ENCODE measurements at regions not wholly inside any gene's neighbourhood (a gene's known extent, or its start where the extent isn't known, plus 50 kb on each side); places are given as distances from the start of the nearest gene placed in this dataset.

- dilution Hi-C loops (cut with MboI; ENCODE audit: extremely low pct_ligation_motif_present, low sequenced_read_pairs): no loop called here
- Histone ChIP-seq H3K9me3 (replicated peaks; ENCODE audit: control insufficient read depth, insufficient read depth, low read length) (no peaks in the 10 kb centered on the region), H3K27me3 (ENCODE audit: control insufficient read depth in 2 of 2, insufficient read depth in 2 of 2, low read length in 2 of 2) (no peaks in the 10 kb centered on the region), H2AFZ (ENCODE audit: low read depth, low read length) (no peak overlapping the region), H3K4me1 (ENCODE audit: control insufficient read depth, extremely low read depth, insufficient read depth, low read length) (no peaks in the 10 kb centered on the region), H4K20me1 (replicated peaks; ENCODE audit: control insufficient read depth, extremely low read depth, insufficient read depth, low read length) (no peaks in the 10 kb centered on the region), H3K9me1 (replicated peaks; ENCODE audit: control insufficient read depth, extremely low read depth, insufficient read depth, low read length) (no peaks in the 10 kb centered on the region), H3K27ac (ENCODE audit: insufficient read depth, low read depth, low read length) (no peak overlapping the region), H3K36me3 (ENCODE audit: control insufficient read depth in 2 of 2, extremely low read depth in 1 of 2, insufficient read depth in 2 of 2, low read length in 2 of 2) (no peaks in the 10 kb centered on the region), H3K79me2 (ENCODE audit: control insufficient read depth, insufficient read depth, low read length) (no peaks in the 10 kb centered on the region), H3K9ac (replicated peaks; ENCODE audit: extremely low read depth, insufficient read depth, low read length) (no peak overlapping the region), H3K4me2 (ENCODE audit: insufficient read depth, low read length) (no peak overlapping the region), H3K4me3 (replicated peaks in 1 of 3; ENCODE audit: insufficient read depth in 1 of 3, low read depth in 1 of 3, low read length in 3 of 3) (no peak overlapping the region)
- ChIA-PET CTCF (no interaction called here), POLR2A (no interaction called here)
- no TSS peak for BruUV-seq (replicated peaks)
- intact Hi-C loops (cut with micrococcal nuclease): no loop called here
- no peak for FAIRE-seq
- TF ChIP-seq MYC (IDR thresholded peaks at IDR 0.05; ENCODE audit: low read depth, low read length): no peak
- no peak for TF ChIP-seq CTCF (IDR thresholded peaks at IDR 0.05; ENCODE audit: extremely low read depth in 1 of 2, insufficient read depth in 1 of 2, low read depth in 1 of 2, low read length in 2 of 2)
- no peak for TF ChIP-seq GATA2 (IDR thresholded peaks at IDR 0.05; ENCODE audit: insufficient read depth, insufficient read length, low read depth, low read length)
- TF ChIP-seq, protein P1, sequence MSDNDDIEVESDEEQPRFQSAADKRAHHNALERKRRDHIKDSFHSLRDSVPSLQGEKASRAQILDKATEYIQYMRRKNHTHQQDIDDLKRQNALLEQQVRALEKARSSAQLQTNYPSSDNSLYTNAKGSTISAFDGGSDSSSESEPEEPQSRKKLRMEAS (IDR thresholded peaks at IDR 0.05; ENCODE audit: insufficient read depth, insufficient read length): no peak
- TF ChIP-seq JUN (IDR thresholded peaks at IDR 0.05; ENCODE audit: borderline replicate concordance, insufficient read depth, insufficient read length, low read depth): no peak
- no peak for TF ChIP-seq POLR2A (IDR thresholded peaks at IDR 0.05; ENCODE audit: low read depth, low read length)
- no peak for DNase-seq (ENCODE audit: low read depth, low spot score)
Observed at GRCh38 chr5:117954331-117954730, 1034.0 kb downstream of the DTWD2 start.

GRCh38 chr5:117953272-117953671 lies 1035.1 kb downstream of the DTWD2 start:
- intact Hi-C loops (cut with micrococcal nuclease): no loop called here
- BruUV-seq (replicated peaks): no TSS peak
- Histone ChIP-seq H3K36me3 (ENCODE audit: control insufficient read depth in 2 of 2, extremely low read depth in 1 of 2, insufficient read depth in 2 of 2, low read length in 2 of 2) (no peaks in the 10 kb centered on the region), H4K20me1 (replicated peaks; ENCODE audit: control insufficient read depth, extremely low read depth, insufficient read depth, low read length) (no peaks in the 10 kb centered on the region), H3K9me3 (replicated peaks; ENCODE audit: control insufficient read depth, insufficient read depth, low read length) (no peaks in the 10 kb centered on the region), H3K27ac (ENCODE audit: insufficient read depth, low read depth, low read length) (no peak overlapping the region), H3K4me3 (replicated peaks in 1 of 3; ENCODE audit: insufficient read depth in 1 of 3, low read depth in 1 of 3, low read length in 3 of 3) (no peak overlapping the region), H2AFZ (ENCODE audit: low read depth, low read length) (no peak overlapping the region), H3K9me1 (replicated peaks; ENCODE audit: control insufficient read depth, extremely low read depth, insufficient read depth, low read length) (no peaks in the 10 kb centered on the region), H3K27me3 (ENCODE audit: control insufficient read depth in 2 of 2, insufficient read depth in 2 of 2, low read length in 2 of 2) (no peaks in the 10 kb centered on the region), H3K4me2 (ENCODE audit: insufficient read depth, low read length) (no peak overlapping the region), H3K79me2 (ENCODE audit: control insufficient read depth, insufficient read depth, low read length) (no peaks in the 10 kb centered on the region), H3K9ac (replicated peaks; ENCODE audit: extremely low read depth, insufficient read depth, low read length) (no peak overlapping the region), H3K4me1 (ENCODE audit: control insufficient read depth, extremely low read depth, insufficient read depth, low read length) (no peaks in the 10 kb centered on the region)
- dilution Hi-C loops (cut with MboI; ENCODE audit: extremely low pct_ligation_motif_present, low sequenced_read_pairs): no loop called here
- TF ChIP-seq FOS (IDR thresholded peaks at IDR 0.05; ENCODE audit: borderline replicate concordance, insufficient read depth, low read length) (no peak), CTCF (IDR thresholded peaks at IDR 0.05; ENCODE audit: extremely low read depth in 1 of 2, insufficient read depth in 1 of 2, low read depth in 1 of 2, low read length in 2 of 2) (no peak), JUN (IDR thresholded peaks at IDR 0.05; ENCODE audit: borderline replicate concordance, insufficient read depth, insufficient read length, low read depth) (no peak), MYC (IDR thresholded peaks at IDR 0.05; ENCODE audit: low read depth, low read length) (no peak), POLR2A (IDR thresholded peaks at IDR 0.05; ENCODE audit: low read depth, low read length) (no peak), GATA2 (IDR thresholded peaks at IDR 0.05; ENCODE audit: insufficient read depth, insufficient read length, low read depth, low read length) (no peak), EZH2 (IDR thresholded peaks at IDR 0.05; ENCODE audit: borderline replicate concordance, low read depth, low read length, severe bottlenecking) (no peak), POLR2AphosphoS5 (IDR thresholded peaks at IDR 0.05; ENCODE audit: insufficient read depth, low read depth, low read length) (no peak)
- TF ChIP-seq, protein P1 (IDR thresholded peaks at IDR 0.05; ENCODE audit: insufficient read depth, insufficient read length): no peak
- DNase-seq (ENCODE audit: low read depth, low spot score): no peak
- CTCF ChIA-PET: no interaction called here
- no peak for FAIRE-seq
- POLR2A ChIA-PET: no interaction called here
